GM12873 (cell line): ENCODE measurements at regions not wholly inside any gene's neighbourhood (a gene's known extent, or its start where the extent isn't known, plus 50 kb on each side); places are given as distances from the start of the nearest gene placed in this dataset.

ENCODE experiments used
- TF ChIP-seq, protein P1 (sequence below): IDR thresholded peaks from 2 replicates; pipeline ENCODE4 v1.5.1; 2012; ENCODE audit warnings: low read depth, mild to moderate bottlenecking, moderate library complexity, low read length, control low read depth; ENCODE audit not compliant: insufficient read depth; ENCODE audit errors: missing control alignments

DNA sequence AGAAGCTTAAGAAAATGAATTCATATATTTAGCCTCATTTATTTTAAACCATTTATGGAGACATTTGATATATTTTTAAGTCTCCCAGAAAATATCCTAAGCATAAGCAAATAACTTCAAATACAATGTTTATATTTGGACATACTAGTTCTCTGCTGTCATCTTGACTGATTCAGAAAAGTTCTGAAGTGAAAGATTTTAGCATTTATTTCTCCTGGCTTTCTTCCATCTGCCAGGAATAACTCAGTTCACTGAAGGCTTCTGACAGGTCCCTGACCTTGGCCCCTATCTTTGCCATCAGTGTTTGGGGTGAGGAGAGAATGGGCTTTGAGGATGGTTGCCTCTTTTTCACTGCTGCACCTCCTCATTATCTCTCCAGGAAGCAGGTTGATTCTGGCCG lies 115.7 kb downstream of the SLIT2 start:
- TF ChIP-seq, protein P1, sequence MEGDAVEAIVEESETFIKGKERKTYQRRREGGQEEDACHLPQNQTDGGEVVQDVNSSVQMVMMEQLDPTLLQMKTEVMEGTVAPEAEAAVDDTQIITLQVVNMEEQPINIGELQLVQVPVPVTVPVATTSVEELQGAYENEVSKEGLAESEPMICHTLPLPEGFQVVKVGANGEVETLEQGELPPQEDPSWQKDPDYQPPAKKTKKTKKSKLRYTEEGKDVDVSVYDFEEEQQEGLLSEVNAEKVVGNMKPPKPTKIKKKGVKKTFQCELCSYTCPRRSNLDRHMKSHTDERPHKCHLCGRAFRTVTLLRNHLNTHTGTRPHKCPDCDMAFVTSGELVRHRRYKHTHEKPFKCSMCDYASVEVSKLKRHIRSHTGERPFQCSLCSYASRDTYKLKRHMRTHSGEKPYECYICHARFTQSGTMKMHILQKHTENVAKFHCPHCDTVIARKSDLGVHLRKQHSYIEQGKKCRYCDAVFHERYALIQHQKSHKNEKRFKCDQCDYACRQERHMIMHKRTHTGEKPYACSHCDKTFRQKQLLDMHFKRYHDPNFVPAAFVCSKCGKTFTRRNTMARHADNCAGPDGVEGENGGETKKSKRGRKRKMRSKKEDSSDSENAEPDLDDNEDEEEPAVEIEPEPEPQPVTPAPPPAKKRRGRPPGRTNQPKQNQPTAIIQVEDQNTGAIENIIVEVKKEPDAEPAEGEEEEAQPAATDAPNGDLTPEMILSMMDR, result no peak

DNA sequence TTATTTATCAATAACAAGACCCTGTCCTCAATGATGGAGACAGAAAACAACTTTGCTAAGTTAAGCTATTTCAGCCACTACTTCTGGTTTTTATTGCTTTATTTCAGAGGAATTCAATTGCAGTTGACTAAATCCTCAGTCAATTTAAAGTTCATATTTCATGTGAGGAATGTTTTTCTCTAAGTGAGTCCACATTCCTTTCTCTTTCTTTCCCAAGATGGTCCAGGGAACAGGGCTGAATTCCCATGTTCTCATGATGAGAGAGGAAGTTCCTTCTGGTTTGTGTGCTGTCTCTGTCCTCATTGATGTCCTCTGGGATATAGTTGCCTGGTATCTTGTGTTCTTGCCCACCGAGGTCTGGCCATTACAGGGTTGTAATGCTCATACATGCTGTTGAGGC lies 117.2 kb downstream of the SLIT2 start:
- TF ChIP-seq, protein P1, result no peak

GRCh38 chr4:20370274-20370673 lies 118.6 kb downstream of the SLIT2 start:
- TF ChIP-seq, protein P1, result no peak

- TF ChIP-seq, protein P1, result no peak
These were observed 124.4 kb downstream of the SLIT2 start for GRCh38 chr4:20376070-20376469.

DNA sequence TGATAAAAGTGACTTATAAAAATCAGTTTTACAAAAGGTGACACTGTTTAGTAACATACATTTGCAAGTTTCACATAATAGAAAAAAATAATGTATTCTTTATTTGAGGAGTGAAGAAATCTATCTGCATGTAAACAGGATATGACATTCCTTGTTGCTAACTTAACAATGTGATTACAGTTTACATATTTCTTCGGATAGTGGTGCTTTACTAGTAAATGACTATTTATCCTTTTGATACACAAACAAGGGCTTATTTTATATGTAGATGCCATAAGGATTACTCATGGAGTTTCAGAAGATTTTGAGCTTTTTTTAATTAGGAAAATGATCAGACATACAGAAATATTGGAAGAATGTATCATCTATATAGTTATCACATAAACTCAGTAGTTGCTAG lies 126.5 kb downstream of the SLIT2 start:
- TF ChIP-seq, protein P1, result no peak

GRCh38 chr4:20381005-20381404 lies 129.3 kb downstream of the SLIT2 start:
- TF ChIP-seq, protein P1, result no peak

DNA sequence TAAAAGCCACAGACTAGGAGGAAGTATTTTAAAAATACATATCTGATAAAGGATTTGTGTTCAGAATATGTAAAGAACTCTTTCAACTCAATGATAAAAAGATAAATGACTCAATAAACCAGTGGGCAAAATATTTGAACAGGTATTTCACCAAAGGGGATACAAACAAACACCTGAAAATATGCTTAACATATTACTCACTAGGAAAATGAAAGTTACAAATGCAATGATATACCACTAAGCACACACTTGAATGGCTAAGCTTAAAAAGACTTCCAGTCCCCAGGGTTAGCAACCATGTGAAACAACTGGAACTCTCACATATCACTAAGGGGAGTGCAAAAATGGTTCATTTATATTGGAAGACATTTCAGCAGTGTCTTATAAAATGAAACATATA lies 131.6 kb downstream of the SLIT2 start:
- TF ChIP-seq, protein P1, result no peak
